NB4 (cell line): ENCODE measurements at regions not wholly inside any gene's neighbourhood (a gene's known extent, or its start where the extent isn't known, plus 50 kb on each side); places are given as distances from the start of the nearest gene placed in this dataset.

Experiments used
- DNase-seq: peaks from one replicate; pipeline ENCODE4 v3.0.0; 2010; ENCODE audit warnings: low read depth
- H3K4me3 ChIP-seq: one replicate; pipeline ENCODE4 v1.5.1; 2011; ENCODE audit warnings: mild to moderate bottlenecking, low read depth, low read length, moderate library complexity
- CTCF ChIP-seq: IDR thresholded peaks from one replicate; pipeline ENCODE4 v1.5.1; 2012; ENCODE audit warnings: low read depth, low read length
- MAX ChIP-seq: IDR thresholded peaks from 2 replicates; pipeline ENCODE4 v1.6.1; 2011; ENCODE audit warnings: low read depth, low read length
- MYC ChIP-seq: IDR thresholded peaks from 2 replicates; pipeline ENCODE4 v1.6.1; 2011; ENCODE audit warnings: low read depth, low read length
- POLR2A ChIP-seq: IDR thresholded peaks from 2 replicates; pipeline ENCODE4 v1.6.1; 2011; ENCODE audit warnings: mild to moderate bottlenecking; ENCODE audit not compliant: insufficient read length; ENCODE audit errors: extremely low read depth

- no peak overlapping the region for H3K4me3 ChIP-seq
- DNase-seq, result no peak
Measured at GRCh38 chr6:119917186-119917585, 567.6 kb upstream of the MAN1A1 start.

GRCh38 chr6:119915971-119916370 lies 566.4 kb upstream of the MAN1A1 start:
- no peak overlapping the region for H3K4me3 ChIP-seq
- DNase-seq, result no peak
- TF ChIP-seq MAX (no peak), POLR2A (no peak), CTCF (no peak), MYC (no peak)

More at GRCh38 chr6:119917186-119917585, 567.6 kb upstream of the MAN1A1 start:
- TF ChIP-seq MAX (no peak), POLR2A (no peak), CTCF (no peak), MYC (no peak)

GRCh38 chr6:119908157-119908556 lies 558.6 kb upstream of the MAN1A1 start:
- H3K4me3 ChIP-seq, result no peak overlapping the region
- no peak for DNase-seq
- TF ChIP-seq CTCF (no peak), POLR2A (no peak), MYC (no peak), MAX (no peak)

- TF ChIP-seq MAX, result no peak
- no peak for TF ChIP-seq POLR2A
- TF ChIP-seq MYC, result no peak
- no peak for TF ChIP-seq CTCF
- H3K4me3 ChIP-seq, result no peak overlapping the region
- no peak for DNase-seq
Measured at GRCh38 chr6:119902681-119903080, 553.1 kb upstream of the MAN1A1 start.

- no peak overlapping the region for H3K4me3 ChIP-seq
- no peak for TF ChIP-seq MAX
- TF ChIP-seq CTCF, result no peak
- TF ChIP-seq POLR2A, result no peak
- no peak for TF ChIP-seq MYC
- DNase-seq, result no peak
Measured at GRCh38 chr6:119896806-119897205, 547.2 kb upstream of the MAN1A1 start.

GRCh38 chr6:119895626-119896025 lies 546.1 kb upstream of the MAN1A1 start:
- DNase-seq, result no peak
- H3K4me3 ChIP-seq, result no peak overlapping the region
- TF ChIP-seq MAX, result no peak
- no peak for TF ChIP-seq MYC
- TF ChIP-seq POLR2A, result no peak
- TF ChIP-seq CTCF, result no peak
